CD14-positive monocyte (primary cell): ENCODE measurements at regions not wholly inside any gene's neighbourhood (a gene's known extent, or its start where the extent isn't known, plus 50 kb on each side); places are given as distances from the start of the nearest gene placed in this dataset.

ENCODE experiments used
- DNase-seq, 3 donors: peaks; one replicate each; pipeline ENCODE4 v3.0.0-alpha.2; 2011 to 2022
- H2AFZ ChIP-seq: 2 replicates; pipeline ENCODE4 v1.6.0; 2012; ENCODE audit warnings: mild to moderate bottlenecking, low read depth, low read length, inconsistent platforms; ENCODE audit not compliant: insufficient read depth, poor library complexity, severe bottlenecking
- H3K27ac ChIP-seq, 2 donors: 1 replicate in 1 of 2; 2 replicates in 1 of 2; pipeline ENCODE4 v1.5.1; 2012 to 2013; ENCODE audit warnings: low read length in 2 of 2, control low read depth in 1 of 2, inconsistent platforms in 1 of 2, low read depth in 1 of 2, mild to moderate bottlenecking in 1 of 2
- H3K27me3 ChIP-seq, 2 donors: one replicate each; pipeline versions ENCODE4 v1.6.0 to v1.6.1; 2011 to 2013; ENCODE audit warnings: low read length in 2 of 2; ENCODE audit not compliant: control insufficient read depth in 2 of 2, insufficient read depth in 2 of 2
- H3K36me3 ChIP-seq, 2 donors: replicated peaks in 1 of 2; 1 replicate in 1 of 2; 2 replicates in 1 of 2; pipeline versions ENCODE4 v1.5.1 to v1.6.1; 2012 to 2013; ENCODE audit warnings: low read length in 2 of 2, control low read depth in 1 of 2, inconsistent platforms in 1 of 2, mild to moderate bottlenecking in 1 of 2; ENCODE audit not compliant: insufficient read depth in 2 of 2, control insufficient read depth in 1 of 2
- H3K4me1 ChIP-seq, 2 donors: 1 replicate in 1 of 2; 2 replicates in 1 of 2; pipeline versions ENCODE4 v1.5.1 to v1.6.1; 2012 to 2013; ENCODE audit warnings: low read length in 2 of 2, control low read depth in 1 of 2, inconsistent platforms in 1 of 2, mild to moderate bottlenecking in 1 of 2, moderate library complexity in 1 of 2; ENCODE audit not compliant: insufficient read depth in 2 of 2, control insufficient read depth in 1 of 2
- H3K4me2 ChIP-seq: replicated peaks from 2 replicates; pipeline ENCODE3; 2012; ENCODE audit warnings: low read length, moderate library complexity, mild to moderate bottlenecking; ENCODE audit not compliant: poor library complexity, severe bottlenecking; ENCODE audit errors: extremely low read depth
- H3K4me3 ChIP-seq, 3 experiments: fragments of 200-600 bp in 1 of 3; sonication (generic) in 1 of 3; replicated peaks in 1 of 3; 1 replicate in 2 of 3; 2 replicates in 1 of 3; pipeline ENCODE4 v1.5.1; 2011 to 2013; ENCODE audit warnings: low read length in 3 of 3, mild to moderate bottlenecking in 3 of 3, control low read depth in 2 of 3, low read depth in 2 of 3, inconsistent platforms in 1 of 3, moderate library complexity in 1 of 3
- H3K79me2 ChIP-seq: 2 replicates; pipeline ENCODE4 v1.6.0; 2012; ENCODE audit warnings: mild to moderate bottlenecking, control low read depth, inconsistent platforms, low read length, moderate library complexity; ENCODE audit not compliant: insufficient read depth
- H3K9ac ChIP-seq: 2 replicates; pipeline ENCODE4 v1.6.0; 2017; ENCODE audit warnings: low read length, mild to moderate bottlenecking; ENCODE audit not compliant: insufficient read depth, poor library complexity, severe bottlenecking
- H3K9me3 ChIP-seq, 2 donors: replicated peaks in 1 of 2; 1 replicate in 1 of 2; 2 replicates in 1 of 2; pipeline versions ENCODE4 v1.5.1 to v1.6.1; 2012 to 2013; ENCODE audit warnings: low read length in 2 of 2, control low read depth in 1 of 2; ENCODE audit not compliant: control insufficient read depth in 1 of 2, insufficient read depth in 1 of 2
- H4K20me1 ChIP-seq: 2 replicates; pipeline ENCODE4 v1.6.0; 2012; ENCODE audit warnings: mild to moderate bottlenecking, low read length, control low read depth, moderate library complexity; ENCODE audit not compliant: insufficient read depth
- H3K27ac Mint-ChIP-seq, 7 donors: one replicate each; pipeline ENCODE4 v1.8.0; 2020; ENCODE audit warnings: mild to moderate bottlenecking in 7 of 7, mixed read lengths in 7 of 7, moderate library complexity in 6 of 7, inconsistent platforms in 2 of 7
- H3K27me3 Mint-ChIP-seq, 3 donors: one replicate each; pipeline ENCODE4 v1.8.0; 2021 to 2022; ENCODE audit warnings: low read depth in 3 of 3, mild to moderate bottlenecking in 3 of 3, mixed read lengths in 3 of 3, moderate library complexity in 3 of 3, inconsistent platforms in 1 of 3
- H3K36me3 Mint-ChIP-seq, 2 donors: one replicate each; pipeline ENCODE4 v1.8.0; 2020; ENCODE audit warnings: mixed read lengths in 2 of 2, inconsistent platforms in 1 of 2, mild to moderate bottlenecking in 1 of 2
- H3K4me1 Mint-ChIP-seq: one replicate; pipeline ENCODE4 v1.8.0; 2020; ENCODE audit warnings: mild to moderate bottlenecking, mixed read lengths
- H3K4me3 Mint-ChIP-seq, 2 donors: one replicate each; pipeline ENCODE4 v1.8.0; 2020; ENCODE audit warnings: mild to moderate bottlenecking in 2 of 2, mixed read lengths in 2 of 2, moderate library complexity in 1 of 2
- H3K9me3 Mint-ChIP-seq, 7 donors: one replicate each; pipeline ENCODE4 v1.8.0; 2020 to 2022; ENCODE audit warnings: mixed read lengths in 7 of 7, mild to moderate bottlenecking in 6 of 7, moderate library complexity in 6 of 7, inconsistent platforms in 2 of 7
- WGBS: methylation state at CpG from one replicate; pipeline ENCODE4 v1.1.5; 2013; ENCODE audit warnings: missing lambda C conversion rate; ENCODE audit not compliant: insufficient coverage; 5-methylcytosine and 5-hydroxymethylcytosine counted together
- intact Hi-C, 2 donors: fragments of 100-400 bp; cut with micrococcal nuclease; formaldehyde crosslinking; loops; one replicate each; pipeline versions ENCODE4 v1.15.0 to v1.15.1; 2023
- TF ChIP-seq, protein P1 (sequence below): fragments of 200-600 bp; IDR thresholded peaks from one replicate; pipeline ENCODE4 v1.8.0; 2022; ENCODE audit warnings: antibody characterized with exemption, mild to moderate bottlenecking

DNA sequence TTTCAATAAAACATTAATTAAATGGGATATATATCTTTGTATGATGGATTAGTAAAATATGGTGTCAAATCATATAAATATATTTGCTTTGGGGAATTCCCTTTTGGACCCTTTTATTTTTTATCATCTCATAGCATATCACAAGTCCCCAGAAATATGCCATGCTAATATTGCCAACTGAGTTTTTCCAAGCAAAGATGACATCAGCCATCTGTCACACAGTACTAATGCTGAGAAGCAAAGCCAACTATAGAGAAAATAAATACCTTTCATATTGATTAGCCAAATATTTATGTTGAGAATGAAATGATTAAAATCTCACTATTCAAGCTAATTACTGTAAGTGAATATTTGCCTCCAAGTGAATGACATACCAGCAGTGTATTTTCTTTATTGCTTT, 575.3 kb downstream of the ETV1 start:
- no peaks in the 10 kb centered on the region for H3K36me3 Mint-ChIP-seq

DNA sequence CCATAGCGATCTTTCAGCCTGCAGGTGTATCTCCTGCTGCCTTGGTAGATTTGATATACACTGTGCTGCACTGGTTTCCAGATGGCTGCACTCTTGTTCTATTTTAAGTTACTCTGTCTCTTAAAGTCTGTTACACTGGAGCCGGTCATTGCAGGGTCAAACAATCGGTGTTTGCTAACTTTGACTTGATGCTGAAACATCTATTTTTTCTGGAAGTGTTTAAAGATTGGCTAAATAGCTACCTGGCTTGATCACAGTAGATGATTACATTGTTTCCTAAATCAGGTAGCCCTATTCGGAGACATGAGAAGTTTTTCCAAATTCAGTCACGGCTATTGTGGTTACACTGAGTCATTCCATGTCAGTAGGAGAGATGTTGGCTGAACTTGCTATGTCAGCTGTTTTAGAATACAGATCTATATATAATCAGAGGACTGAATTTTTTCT, 574.8 kb downstream of the ETV1 start:
- no peak overlapping the region for H3K4me3 ChIP-seq
- H3K9me3 ChIP-seq = peaks cover 0 to 3% of the 10 kb centered on the region in 2 donors
- WGBS = 95% methylated on average over 3 of the region's 5 CpGs
- no peaks in the 10 kb centered on the region for H3K4me1 ChIP-seq
- no peak overlapping the region for H3K27ac Mint-ChIP-seq
- H3K27me3 Mint-ChIP-seq = no peaks in the 10 kb centered on the region
- no peak overlapping the region for H3K4me3 Mint-ChIP-seq
- no peak overlapping the region for H3K4me2 ChIP-seq
- H3K36me3 ChIP-seq = no peaks in the 10 kb centered on the region
- no peak overlapping the region for H3K27ac ChIP-seq
- DNase-seq = no peak
- no peak overlapping the region for H2AFZ ChIP-seq
- peaks cover 0 to 7% (median 2%) of the 10 kb centered on the region in 7 donors for H3K9me3 Mint-ChIP-seq
- TF ChIP-seq, protein P1, sequence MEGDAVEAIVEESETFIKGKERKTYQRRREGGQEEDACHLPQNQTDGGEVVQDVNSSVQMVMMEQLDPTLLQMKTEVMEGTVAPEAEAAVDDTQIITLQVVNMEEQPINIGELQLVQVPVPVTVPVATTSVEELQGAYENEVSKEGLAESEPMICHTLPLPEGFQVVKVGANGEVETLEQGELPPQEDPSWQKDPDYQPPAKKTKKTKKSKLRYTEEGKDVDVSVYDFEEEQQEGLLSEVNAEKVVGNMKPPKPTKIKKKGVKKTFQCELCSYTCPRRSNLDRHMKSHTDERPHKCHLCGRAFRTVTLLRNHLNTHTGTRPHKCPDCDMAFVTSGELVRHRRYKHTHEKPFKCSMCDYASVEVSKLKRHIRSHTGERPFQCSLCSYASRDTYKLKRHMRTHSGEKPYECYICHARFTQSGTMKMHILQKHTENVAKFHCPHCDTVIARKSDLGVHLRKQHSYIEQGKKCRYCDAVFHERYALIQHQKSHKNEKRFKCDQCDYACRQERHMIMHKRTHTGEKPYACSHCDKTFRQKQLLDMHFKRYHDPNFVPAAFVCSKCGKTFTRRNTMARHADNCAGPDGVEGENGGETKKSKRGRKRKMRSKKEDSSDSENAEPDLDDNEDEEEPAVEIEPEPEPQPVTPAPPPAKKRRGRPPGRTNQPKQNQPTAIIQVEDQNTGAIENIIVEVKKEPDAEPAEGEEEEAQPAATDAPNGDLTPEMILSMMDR = no peak
- H3K36me3 Mint-ChIP-seq = no peaks in the 10 kb centered on the region
- no peaks in the 10 kb centered on the region for H4K20me1 ChIP-seq
- no peak overlapping the region for H3K9ac ChIP-seq
- no peaks in the 10 kb centered on the region for H3K27me3 ChIP-seq
- intact Hi-C loops = no loop called here
- no peaks in the 10 kb centered on the region for H3K79me2 ChIP-seq
- H3K4me1 Mint-ChIP-seq = no peaks in the 10 kb centered on the region

More for the DNA sequence above, 575.3 kb downstream of the ETV1 start:
- H3K79me2 ChIP-seq = no peaks in the 10 kb centered on the region
- H3K27ac Mint-ChIP-seq = no peak overlapping the region
- H3K4me3 Mint-ChIP-seq = no peak overlapping the region
- H4K20me1 ChIP-seq = no peaks in the 10 kb centered on the region
- intact Hi-C loops = no loop called here
- no peak overlapping the region for H3K9ac ChIP-seq
- no peak overlapping the region for H3K27ac ChIP-seq
- no peaks in the 10 kb centered on the region for H3K27me3 ChIP-seq
- H3K4me1 ChIP-seq = no peaks in the 10 kb centered on the region
- no peaks in the 10 kb centered on the region for H3K4me1 Mint-ChIP-seq
- TF ChIP-seq, protein P1 = no peak
- DNase-seq = no peak
- H3K36me3 ChIP-seq = no peaks in the 10 kb centered on the region
- H3K4me2 ChIP-seq = no peak overlapping the region
- H3K27me3 Mint-ChIP-seq = no peaks in the 10 kb centered on the region
- peaks cover 0 to 4% (median 2%) of the 10 kb centered on the region in 7 donors for H3K9me3 Mint-ChIP-seq
- H2AFZ ChIP-seq = no peak overlapping the region
- H3K4me3 ChIP-seq = no peak overlapping the region
- no peaks in the 10 kb centered on the region for H3K9me3 ChIP-seq
